ENCODE measurements at regions not wholly inside any gene's neighbourhood (a gene's known extent, or its start where the extent isn't known, plus 50 kb on each side); places are given as distances from the start of the nearest gene placed in this dataset.
"Not testable (repeated sequence)": the region's sequence is repeated elsewhere in the genome, so short reads cannot be mapped to it uniquely, and the experiment has no call there.

DNA sequence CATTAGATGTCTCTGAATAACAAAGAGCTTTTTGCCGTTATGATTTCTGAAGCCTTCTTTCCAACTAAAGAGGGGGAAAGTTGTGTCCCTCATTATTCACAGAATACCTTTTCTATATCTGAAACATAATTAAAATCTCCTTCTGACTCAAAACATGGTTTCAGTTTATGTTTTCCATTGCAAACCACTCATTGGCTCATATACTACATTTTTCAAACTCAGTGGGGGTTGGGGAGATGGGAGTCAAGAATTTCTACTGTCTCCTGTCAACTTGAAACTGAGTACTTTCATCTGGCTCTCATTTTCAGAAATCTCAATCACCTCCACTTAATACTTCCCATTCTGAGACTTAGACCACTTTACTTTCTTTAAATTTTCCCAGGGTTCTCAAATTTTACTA lies 1839.5 kb upstream of the PCDH10 start:
- no peak for DNase-seq (ENCODE audit: low read depth)

DNA sequence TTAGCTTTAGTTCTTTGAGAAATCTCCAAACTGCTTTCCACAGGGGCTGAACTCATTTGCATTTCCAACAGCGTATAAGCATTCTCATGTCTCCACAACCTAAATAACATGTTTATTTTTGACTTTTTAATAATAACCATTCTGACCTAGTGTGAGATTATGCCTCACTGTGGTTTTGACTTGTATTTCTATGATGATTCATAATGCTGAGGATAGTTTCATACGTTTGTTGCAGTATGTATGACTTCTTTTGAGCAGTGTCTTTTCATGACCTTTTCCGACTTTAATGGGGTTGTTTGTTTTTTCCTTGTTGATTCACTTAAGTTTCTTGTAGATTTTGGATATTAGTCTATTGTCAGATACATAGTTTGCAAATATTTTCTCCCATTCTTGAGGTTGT lies 1833.0 kb upstream of the PCDH10 start:
- DNase-seq (ENCODE audit: low read depth) = no peak

DNA sequence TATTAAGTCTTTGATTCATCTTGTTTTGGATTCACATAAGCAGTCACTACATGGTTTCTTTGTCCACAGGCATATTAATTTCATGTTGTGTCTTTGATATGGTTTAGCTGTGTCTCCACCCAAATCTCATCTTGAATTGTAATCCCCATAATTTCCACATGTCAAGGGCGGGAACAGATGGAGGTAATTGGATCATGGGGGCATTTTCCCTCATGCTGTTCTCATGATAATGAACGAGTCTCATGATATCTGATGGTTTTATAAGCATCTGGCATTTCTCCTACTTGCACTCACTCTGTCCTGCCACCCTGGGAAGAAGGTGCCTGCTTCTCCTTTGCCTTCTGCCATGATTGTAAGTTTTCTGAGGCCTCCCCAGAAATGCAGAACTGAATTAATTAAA lies 1811.2 kb upstream of the PCDH10 start:
- DNase-seq (ENCODE audit: low read depth) = no peak

DNA sequence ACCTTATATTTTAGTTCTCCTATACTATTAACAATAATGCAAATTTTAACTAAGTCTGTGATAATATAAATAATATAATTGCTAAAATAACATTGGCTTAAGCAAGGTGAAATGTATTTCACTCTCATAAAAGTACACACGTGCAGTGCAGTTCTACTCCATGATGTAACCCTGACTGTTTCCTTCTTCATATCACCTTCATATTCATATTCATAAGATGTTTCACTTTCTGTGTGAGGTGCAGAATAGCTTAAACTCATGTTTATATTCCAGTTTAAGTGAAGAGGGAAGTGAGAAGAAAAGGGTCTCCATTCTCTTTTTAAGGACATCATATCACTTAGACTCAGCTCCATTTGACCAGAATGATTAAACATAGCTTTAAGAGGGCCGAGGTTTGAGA lies 1810.0 kb upstream of the PCDH10 start:
- no peak for DNase-seq (ENCODE audit: low read depth)

DNA sequence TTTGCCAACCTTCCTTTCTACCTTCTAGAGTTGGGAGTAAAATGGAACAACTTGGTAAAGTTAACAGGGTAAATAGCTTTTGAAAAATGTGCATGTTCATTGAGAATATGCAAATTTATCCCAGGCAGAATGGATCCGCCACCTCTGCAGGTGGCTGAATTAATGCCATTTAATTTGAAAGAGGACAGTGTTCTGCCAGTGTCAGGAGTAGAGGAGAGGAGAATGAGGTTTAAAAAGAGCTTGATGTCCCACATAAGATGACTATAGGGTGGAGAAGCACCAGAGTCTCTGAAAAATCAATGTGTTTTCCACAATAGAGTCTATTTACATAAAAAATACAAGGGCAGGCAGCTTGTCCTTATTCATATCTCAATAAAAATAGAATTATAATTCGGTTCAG lies 1804.3 kb upstream of the PCDH10 start:
- DNase-seq (ENCODE audit: low read depth) = no peak

DNA sequence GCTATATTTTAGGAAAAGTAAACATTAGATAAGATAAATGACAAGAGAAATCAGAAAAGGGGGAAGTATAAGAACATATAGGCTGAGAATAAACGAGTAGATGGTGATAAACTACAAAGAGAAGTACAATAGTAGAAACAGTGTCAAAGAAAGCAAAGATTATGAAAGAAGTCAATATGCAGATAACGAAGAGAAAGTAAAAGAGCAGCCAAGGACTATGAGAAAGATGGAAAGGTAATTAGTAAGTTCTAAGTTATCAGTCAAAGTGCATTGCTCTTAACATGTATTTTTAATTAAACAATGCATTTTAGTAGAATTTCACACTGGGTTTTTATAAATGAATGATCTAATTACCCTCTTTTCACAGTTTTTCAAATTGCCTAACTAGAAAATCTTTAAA lies 1801.3 kb upstream of the PCDH10 start:
- DNase-seq (ENCODE audit: low read depth) = no peak

DNA sequence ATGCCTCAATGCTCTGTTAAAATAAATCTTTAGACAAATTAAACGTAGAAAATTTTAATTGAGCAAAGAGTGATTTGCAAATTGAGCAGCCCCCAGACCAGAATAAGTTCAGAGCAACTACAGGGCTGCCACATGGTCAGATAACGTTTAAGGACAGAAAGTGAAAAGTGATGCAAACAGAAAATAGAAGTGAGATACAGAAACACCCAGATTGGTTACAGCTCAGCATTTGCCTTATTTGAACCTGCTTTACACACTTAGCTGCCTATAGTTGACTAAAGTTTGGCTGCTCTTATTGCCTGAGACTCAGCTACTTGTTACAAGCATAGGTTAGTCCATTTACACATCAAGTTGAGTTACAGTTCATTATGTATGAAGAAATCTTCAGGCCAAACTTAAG lies 1800.8 kb upstream of the PCDH10 start:
- DNase-seq (ENCODE audit: low read depth) = no peak

DNA sequence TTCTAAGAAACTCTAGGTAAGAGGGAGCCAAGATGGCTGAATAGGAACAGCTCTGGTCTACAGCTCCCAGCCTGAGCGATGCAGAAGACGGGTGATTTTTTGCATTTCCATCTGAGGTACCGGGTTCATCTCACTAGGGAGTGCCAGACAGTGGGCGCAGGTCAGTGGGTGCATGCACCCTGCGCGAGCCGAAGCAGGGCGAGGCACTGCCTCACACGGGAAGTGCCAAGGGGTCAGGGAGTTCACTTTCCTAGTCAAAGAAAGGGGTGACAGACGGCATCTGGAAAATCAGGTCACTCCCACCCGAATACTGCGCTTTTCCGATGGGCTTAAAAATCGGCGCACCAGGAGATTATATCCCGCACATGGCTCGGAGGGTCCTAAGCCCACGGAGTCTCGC lies 1796.7 kb upstream of the PCDH10 start:
- not testable (repeated sequence) for DNase-seq (ENCODE audit: low read depth)

DNA sequence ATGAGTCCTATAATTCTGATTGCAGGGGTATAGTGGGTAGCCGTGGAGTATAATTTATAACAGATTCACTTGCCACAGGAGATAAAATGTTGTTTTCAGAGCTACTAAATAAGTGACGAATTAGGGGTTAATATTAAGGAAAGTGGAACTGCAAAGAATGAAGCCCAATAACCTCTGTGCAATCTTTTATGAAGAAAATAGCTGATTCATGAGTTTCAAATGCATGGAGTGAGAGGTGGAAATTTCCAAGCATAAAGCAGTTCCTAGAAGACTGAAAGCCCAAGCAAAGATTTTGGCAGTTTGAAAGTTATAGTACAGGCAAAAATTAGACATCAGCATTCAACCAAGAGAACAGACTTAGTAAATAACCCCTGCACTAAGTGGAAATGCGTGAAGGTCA lies 1782.4 kb upstream of the PCDH10 start:
- DNase-seq (ENCODE audit: low read depth) = no peak

DNA sequence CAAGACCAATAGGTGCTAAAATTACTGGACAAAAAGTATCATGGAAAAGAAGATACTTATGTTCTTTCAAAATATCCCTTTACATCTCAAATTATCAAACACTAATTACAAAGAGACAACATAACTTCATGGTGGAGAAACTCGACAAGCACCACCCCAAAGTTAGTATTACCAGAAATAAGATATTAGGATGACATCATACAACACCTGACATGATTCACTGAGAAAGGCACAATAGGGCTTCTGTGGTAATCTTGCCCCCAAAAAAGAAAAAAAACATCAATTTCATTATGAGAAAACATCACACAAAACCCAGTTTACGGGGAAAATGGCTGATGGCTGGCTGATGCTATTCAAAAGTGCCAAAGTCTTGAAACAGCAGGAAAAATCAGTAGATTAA lies 1781.7 kb upstream of the PCDH10 start:
- DNase-seq (ENCODE audit: low read depth) = no peak

DNA sequence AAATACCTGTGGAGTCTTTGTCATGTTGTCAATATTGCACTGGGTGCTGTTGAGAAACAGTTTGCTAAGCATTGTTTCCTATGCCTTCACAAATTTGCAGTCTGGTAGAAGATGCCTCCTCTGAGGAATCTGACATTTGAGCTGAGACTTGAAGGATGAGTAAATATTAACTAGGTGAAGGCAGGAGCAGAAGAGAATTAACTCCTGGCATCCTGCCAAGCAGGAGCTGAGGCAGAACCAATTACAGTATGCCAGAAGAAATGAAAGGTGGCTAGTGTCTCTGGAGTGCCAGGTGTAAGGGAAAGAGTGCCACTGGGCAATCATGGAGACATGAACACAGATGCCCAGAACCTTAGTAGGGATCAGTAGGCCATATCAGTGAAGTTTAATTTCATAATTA lies 1778.2 kb upstream of the PCDH10 start:
- no peak for DNase-seq (ENCODE audit: low read depth)

DNA sequence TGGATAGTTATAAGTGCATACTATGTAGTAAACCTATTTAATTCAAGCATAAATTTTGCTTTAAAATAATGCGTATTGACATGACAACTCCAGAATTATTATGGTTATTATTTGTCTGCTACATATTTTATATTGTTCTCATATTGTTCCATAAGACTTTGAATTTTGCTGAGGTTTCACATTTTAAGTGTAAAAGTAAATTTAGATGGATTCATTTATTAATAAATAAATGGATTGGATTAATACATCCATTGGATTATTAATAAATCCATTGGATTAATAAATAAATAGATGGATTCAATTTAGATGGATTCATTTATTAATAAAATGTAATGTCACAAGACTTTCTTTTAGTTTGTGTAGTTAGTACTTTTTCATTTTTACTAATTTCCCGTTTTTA lies 1768.0 kb upstream of the PCDH10 start:
- DNase-seq (ENCODE audit: low read depth) = no peak

DNA sequence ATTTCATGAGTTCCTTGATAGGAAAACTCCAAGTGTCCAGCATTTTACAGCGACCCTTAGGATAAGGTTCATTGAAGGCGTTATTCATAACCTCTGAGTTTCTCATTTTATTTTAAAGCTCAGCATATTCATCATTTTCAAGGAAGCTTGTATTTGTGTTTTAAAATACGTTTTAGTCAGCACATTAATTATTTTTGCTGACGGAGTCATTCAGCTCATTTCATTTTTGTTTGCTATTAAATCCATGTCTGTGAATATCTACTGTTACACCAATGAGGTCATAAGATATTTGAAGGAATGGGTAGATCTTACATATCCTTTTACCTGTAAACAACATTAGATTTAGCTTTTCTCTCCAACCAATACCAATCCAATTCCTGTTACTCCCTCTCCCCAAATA lies 1766.3 kb upstream of the PCDH10 start:
- no peak for DNase-seq (ENCODE audit: low read depth)

DNA sequence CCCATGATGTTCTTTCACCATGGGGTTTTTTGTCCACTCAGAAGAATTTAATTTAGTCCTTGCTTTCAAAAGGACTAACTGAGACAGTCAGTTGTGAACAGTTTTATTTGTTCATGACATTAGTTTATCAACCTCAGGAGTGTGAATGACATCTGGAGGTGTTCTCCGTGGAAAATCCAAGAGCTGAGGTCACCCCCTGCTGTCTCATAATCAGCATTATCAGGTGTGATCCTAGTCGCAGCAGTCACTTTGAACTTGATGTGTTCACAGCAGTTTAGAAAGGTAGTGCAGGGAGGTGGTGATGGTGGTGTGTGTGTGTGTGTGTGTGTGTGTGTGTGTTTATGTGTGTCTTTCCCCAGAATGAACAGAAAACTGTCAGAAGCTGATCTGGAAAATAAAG lies 1760.8 kb upstream of the PCDH10 start:
- no peak for DNase-seq (ENCODE audit: low read depth)

DNA sequence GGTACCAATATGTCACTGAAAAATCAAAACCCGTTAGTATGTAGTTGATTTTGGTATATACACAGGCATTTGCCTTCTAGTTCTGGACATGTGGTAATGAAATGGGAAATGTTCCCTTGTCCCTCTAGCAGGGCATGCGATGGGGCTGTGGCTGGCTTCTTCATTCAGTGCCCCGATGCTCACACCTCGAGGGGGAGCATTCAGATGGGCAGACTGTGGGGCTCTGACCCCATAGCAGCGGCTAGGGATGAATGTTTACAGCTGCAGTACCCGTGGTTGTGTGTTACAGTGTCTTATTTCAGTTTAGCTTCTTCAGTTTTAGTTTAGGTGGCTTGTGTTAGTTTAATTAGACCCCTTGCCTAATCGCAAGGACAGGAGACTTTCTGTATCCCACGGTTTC lies 1741.0 kb upstream of the PCDH10 start:
- no peak for DNase-seq (ENCODE audit: low read depth)

DNA sequence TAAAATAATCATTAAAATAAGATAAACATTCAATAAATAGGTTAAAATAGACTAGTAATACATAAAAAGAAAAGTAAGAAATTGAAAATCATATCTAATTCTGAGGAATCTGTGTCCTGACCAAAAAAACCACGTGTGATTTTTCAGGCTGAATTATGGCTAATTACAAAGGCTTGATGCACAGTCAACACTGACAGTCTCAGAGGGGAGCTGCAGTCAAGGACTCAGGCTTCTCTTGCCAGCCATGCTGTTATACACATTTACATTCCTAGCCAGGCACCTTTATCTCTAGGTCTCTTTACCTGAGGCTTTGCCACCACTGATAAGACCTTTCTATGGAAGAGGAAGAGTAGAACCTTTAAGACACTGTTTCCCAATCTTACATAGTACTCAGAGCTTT lies 1737.7 kb upstream of the PCDH10 start:
- no peak for DNase-seq (ENCODE audit: low read depth)

DNA sequence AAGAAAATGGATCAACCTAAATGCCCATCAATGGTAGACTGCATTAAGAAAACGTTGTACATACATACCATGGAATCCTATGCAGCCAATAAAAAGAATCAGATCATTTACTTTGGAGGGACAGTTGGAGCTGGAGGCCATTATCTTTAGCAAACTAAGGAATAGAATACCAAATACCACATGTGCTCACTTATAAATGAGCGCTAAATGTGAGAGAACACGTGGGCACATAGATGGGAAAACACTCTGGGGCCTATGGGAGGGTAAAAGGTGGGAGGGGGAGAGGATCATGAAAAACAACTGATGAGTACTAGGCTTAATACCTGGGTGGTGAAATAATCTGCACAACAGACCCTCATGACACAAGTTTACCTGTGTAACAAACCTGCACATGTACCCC lies 1729.9 kb upstream of the PCDH10 start:
- no peak for DNase-seq (ENCODE audit: low read depth)

DNA sequence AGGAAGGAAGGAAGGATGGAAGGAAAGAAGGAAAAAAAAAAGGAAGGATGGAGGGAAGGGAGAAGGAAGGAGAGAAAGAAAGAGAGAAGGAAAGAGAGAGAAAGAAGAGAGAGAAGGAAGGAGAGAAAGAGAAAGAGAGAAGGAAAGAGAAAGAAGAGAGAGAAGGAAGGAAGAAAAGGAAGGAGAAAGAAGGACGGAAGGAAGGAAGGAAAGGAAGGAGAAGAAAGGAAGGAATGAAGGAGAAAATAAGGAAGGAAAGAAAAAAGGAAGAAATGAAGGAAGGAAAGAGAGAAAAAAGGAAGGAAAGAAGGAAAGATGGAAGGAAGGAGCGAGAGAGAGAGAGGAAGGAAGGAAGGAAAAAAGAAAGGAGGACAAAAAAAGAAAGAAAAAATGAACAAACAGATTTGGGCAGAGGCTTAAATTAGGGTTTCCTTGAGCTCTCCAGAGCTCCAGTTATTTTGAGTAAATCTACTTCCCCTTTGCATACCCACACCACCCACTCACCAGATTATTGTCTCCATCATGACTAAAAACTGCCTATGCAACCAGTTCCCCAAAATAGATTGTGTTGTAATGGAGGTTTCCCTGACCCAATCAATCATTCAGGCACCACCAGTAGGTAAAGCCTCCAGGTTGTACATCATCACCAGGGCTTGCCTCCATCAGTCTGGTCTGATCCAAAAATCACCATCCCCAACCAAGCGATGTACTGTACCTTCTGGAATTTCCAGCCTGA lies 1722.9 kb upstream of the PCDH10 start:
- no peak for DNase-seq (ENCODE audit: low read depth)

DNA sequence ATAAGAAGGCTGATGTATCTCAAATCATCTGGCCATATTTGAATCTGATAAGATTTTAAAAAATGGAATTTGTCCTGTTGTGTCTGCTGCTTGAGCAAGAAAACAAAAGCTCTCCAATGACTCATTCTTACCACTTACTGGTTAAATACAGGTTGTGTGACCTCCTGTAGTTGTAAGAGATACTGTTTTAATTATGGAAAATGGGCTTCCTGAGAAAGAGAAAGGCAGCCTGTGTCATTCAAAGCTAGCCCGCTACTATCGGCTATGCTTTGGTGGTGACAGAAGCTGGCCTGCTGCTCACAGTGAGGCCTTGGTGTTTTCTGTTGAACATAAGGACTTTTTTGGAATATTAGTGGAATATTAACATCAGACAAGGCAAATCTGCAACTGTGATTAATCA lies 1722.1 kb upstream of the PCDH10 start:
- no peak for DNase-seq (ENCODE audit: low read depth)

DNA sequence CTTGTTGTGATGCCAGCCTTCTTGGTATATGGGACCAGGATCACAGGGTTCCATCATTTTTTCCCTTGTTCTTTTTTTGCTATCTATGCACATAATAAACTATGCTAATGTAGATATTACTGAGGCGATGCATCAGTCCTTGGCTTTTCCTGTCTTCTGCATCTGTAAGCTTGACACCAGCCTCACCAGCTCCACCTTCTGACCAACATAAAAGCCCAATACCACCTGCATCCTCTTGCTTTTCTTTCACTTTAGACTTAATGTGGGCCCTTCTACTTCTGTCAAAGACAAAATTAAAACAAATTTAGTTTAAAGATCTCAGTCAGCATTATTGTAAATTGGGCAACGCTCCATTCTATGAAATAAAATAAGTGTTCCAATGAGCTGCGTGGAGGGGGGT lies 1718.8 kb upstream of the PCDH10 start:
- no peak for DNase-seq (ENCODE audit: low read depth)

DNA sequence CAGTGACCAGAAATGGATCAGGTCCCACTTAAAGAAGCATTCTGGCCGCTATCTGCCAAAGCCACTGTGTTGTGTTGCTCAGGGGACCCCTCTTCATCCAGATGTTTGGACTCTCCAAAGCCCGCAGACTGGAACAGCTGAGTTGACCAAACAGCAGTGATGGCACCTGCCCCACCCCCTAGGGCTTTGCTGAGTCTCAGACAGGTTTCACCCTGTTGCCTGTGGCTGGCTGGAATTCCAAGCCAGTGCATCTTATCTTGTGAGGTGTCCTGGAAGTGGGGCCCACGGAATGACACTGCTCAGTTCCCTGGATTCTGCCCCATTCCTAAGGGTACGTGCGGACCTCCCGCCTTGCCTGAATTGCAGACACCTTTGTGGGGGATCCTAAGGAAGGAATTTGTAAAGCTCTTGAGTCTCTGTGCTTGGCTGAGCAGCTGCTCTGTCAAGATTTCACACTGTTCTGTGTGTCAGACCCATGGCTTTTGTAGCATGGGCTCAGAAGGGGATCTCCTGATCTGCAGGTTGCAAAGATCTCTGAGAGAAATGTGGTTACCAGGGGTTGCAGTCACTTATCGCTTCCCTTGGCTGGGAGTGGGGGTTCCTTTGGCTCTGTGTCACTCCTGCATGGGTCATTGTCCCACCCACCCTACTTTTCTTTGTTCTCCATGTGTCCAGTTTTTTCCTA lies 1707.9 kb upstream of the PCDH10 start:
- no peak for DNase-seq (ENCODE audit: low read depth)

DNA sequence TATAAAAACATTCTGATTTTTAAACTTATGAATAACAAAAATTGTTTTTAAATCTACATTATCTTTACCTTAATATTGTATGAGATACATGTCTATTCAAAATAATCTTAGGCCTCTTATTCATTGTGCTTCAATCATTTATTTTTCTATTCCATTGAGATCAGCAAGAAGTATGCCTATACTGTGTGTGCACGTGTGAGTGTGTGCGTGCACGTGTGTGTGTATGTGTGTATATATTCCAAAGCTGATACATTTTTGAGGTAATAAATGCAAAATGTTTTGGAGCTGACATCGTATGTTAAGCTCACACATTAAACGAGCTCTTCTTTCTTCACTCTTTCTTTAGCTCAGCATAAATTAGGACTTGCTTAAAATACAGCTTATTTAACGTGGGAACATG lies 1701.2 kb upstream of the PCDH10 start:
- no peak for DNase-seq (ENCODE audit: low read depth)

DNA sequence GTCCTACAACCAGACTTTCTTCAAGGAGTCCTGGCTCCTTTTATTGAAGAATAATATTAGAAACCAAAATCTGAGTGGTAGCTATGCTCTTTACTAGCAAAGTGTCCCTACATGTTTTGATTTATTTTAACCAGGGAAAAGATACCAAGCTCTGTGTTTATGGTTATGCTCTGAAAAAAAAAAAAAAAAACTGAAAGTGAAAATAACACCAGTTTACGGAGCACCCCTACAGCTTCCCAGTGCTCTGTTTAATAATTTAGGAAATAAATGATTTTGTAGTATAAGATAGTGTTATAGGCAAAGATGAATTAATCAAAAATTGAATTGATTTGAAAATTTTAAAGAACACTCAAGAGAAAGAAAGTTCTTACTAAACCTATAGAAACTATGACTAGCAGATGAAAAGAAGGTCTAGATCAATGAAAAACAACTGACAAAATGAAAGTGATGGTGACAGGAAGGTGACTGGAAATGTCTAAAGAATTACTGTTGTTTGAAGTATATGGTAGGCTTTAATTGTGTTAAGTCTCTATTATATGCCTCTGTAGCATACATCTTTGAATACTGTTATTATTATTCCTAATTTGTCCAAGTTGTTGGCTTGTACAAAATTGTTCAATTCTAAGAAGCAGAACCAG lies 1698.4 kb upstream of the PCDH10 start:
- DNase-seq (ENCODE audit: low read depth) = no peak
